ENCODE measurements at regions not wholly inside any gene's neighbourhood (a gene's known extent, or its start where the extent isn't known, plus 50 kb on each side); places are given as distances from the start of the nearest gene placed in this dataset.
A peak's percentile ranks its signal among the peaks of the same experiment; 100 is the strongest.
"Not testable (repeated sequence)": the region's sequence is repeated elsewhere in the genome, so short reads cannot be mapped to it uniquely, and the experiment has no call there.

DNA sequence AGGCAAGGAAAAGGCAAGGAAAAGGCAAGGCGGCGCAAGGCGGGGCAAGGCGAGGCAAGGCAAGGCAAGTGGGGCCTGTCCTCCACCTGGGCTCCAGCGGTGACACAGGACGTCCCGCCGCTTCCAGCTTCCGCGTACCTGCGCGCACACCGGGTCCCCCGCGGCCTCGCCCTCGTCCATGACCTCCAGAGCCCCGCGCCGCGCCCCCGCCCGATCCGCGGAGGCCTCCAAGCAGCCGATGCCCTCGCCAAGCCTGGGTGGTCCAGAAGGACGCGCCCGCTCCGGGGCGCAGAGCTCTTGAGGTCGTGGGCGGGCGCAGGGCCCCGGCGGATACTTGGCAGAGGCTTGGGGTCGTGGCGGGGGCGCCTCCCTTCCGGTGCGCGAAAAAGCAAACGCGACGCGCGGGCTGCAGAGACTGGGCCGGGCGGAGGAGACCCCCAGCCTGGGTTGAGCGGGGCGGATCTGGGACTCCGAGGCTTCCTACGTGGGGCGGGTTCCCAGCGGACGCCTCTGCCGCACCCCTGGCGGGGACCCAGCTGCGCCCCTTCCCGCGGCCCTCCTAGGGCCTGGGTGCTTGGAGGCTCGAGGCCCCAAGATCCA, 60.8 kb upstream of the EIF5 start:
- H3K4me1 ChIP-seq (ENCODE audit: control insufficient read depth, insufficient read depth, low read length): no peaks in the 10 kb centered on the region
- H3K9me3 ChIP-seq (ENCODE audit: control insufficient read depth, insufficient read depth, low read depth, low read length): peaks cover 4% of the 10 kb centered on the region; the same call in 1 of the 2 replicates
- no peak overlapping the region for H3K27ac ChIP-seq (ENCODE audit: low read depth, low read length)
- H3K27me3 ChIP-seq (ENCODE audit: control insufficient read depth, insufficient read depth, low read length): peaks cover 27% of the 10 kb centered on the region
- H3K4me3 ChIP-seq (ENCODE audit: low read depth, low read length): peak overlapping the region; percentile 45; the same call in 1 of the 2 replicates
- no peak overlapping the region for H3K9ac ChIP-seq (ENCODE audit: low read length)
- no peaks in the 10 kb centered on the region for H3K36me3 ChIP-seq (ENCODE audit: control insufficient read depth, insufficient read depth, low read length)

DNA sequence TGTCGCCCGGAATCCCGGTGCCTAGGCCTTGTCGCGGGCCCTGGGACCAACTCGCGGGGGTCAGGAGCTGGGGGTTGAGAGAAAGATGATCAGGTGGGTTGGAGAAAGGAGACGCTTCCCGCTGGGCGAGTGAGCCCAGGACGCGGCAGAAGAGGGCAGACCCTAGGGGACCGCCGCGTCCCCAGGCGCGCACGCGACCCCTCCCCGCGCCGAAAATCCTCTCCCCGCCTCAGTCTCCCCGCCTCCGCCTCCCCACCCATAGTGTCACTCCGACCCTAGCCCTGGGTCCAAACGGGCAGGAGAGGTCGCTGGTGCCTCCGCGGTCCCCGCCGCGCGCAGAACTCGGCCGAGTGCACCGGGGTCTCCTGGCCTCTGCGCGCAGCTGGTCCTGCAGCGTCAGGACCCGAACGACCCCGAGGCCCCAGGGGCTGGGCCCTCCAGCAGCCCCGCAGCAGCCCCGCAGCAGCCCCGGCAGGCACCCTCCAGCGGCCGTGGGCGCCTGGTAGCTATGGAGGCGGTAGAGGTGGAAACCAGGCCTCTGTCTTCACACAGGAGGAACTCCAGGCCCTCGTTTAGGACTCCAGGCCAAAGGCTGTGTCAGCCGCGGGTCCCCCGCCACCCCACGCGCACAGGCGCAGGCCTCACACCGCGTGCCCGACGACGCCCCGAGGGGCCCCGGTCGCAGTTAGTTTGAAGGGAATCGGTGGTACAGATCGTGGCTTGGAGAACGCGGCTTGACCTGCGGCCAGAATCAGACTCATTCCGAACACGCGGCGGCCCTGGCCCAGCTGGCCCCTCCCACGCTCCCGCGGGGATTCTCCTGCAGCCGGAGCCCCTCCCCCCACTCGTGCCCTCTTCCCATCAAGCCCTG, 60.1 kb upstream of the EIF5 start:
- Histone ChIP-seq H3K36me3 (ENCODE audit: control insufficient read depth, insufficient read depth, low read length) (no peaks in the 10 kb centered on the region), H3K27me3 (ENCODE audit: control insufficient read depth, insufficient read depth, low read length) (peaks cover 32% of the 10 kb centered on the region), H3K9me3 (ENCODE audit: control insufficient read depth, insufficient read depth, low read depth, low read length) (peaks cover 4% of the 10 kb centered on the region; the same call in 1 of the 2 replicates), H3K9ac (ENCODE audit: low read length) (no peak overlapping the region), H3K4me3 (ENCODE audit: low read depth, low read length) (peak overlapping the region; percentile 45; the same call in 1 of the 2 replicates), H3K27ac (ENCODE audit: low read depth, low read length) (no peak overlapping the region), H3K4me1 (ENCODE audit: control insufficient read depth, insufficient read depth, low read length) (no peaks in the 10 kb centered on the region)

DNA sequence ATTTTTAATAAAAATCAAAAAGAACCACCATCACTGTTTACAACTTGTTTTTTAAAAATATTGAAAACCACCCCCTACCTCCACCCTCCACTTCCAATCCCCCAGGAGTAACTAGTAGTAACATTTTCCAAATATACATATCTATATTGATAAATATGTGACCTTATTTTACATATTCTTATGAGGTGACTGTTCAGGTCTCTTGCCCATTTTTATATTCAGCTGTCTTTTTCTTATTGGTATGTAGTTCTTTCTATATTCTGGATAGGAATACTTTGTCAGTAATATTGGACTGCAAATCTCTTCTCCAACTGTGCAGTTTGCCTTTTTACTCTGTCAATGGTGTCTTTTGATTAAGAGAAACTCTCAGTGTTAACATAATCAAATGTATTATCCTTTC, 59.0 kb upstream of the EIF5 start:
- no peak overlapping the region for H3K27ac ChIP-seq (ENCODE audit: low read depth, low read length)
- no peaks in the 10 kb centered on the region for H3K4me1 ChIP-seq (ENCODE audit: control insufficient read depth, insufficient read depth, low read length)
- no peaks in the 10 kb centered on the region for H3K36me3 ChIP-seq (ENCODE audit: control insufficient read depth, insufficient read depth, low read length)
- no peak overlapping the region for H3K9ac ChIP-seq (ENCODE audit: low read length)
- no peak overlapping the region for H3K4me3 ChIP-seq (ENCODE audit: low read depth, low read length)
- peaks cover 4% of the 10 kb centered on the region; the same call in 1 of the 2 replicates for H3K9me3 ChIP-seq (ENCODE audit: control insufficient read depth, insufficient read depth, low read depth, low read length)
- peaks cover 42% of the 10 kb centered on the region for H3K27me3 ChIP-seq (ENCODE audit: control insufficient read depth, insufficient read depth, low read length)

DNA sequence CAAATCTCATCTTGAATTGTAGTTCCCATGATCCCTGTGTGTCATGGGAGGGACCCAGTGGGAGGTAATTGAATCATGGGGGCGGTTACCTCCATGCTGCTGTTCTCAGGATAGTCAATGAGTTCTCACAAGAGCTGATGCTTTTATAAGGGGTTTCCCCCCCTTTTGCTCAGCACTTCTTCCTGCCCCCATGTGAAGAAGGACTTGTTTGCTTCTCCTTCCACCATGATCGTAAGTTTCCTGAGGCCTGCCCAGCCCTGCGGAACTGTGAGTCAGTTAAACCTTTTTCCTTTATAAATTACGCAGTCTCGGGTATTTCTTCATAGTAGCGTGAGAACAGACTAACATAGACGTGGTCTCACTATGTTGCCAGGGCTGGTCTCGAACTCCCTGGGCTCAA, 56.1 kb upstream of the EIF5 start:
- H3K4me3 ChIP-seq (ENCODE audit: low read depth, low read length): no peak overlapping the region
- H3K4me1 ChIP-seq (ENCODE audit: control insufficient read depth, insufficient read depth, low read length): peaks cover 4% of the 10 kb centered on the region
- no peak overlapping the region for H3K9ac ChIP-seq (ENCODE audit: low read length)
- peaks cover 4% of the 10 kb centered on the region; the same call in 1 of the 2 replicates for H3K9me3 ChIP-seq (ENCODE audit: control insufficient read depth, insufficient read depth, low read depth, low read length)
- no peaks in the 10 kb centered on the region for H3K36me3 ChIP-seq (ENCODE audit: control insufficient read depth, insufficient read depth, low read length)
- H3K27ac ChIP-seq (ENCODE audit: low read depth, low read length): no peak overlapping the region
- peaks cover 48% of the 10 kb centered on the region for H3K27me3 ChIP-seq (ENCODE audit: control insufficient read depth, insufficient read depth, low read length)

DNA sequence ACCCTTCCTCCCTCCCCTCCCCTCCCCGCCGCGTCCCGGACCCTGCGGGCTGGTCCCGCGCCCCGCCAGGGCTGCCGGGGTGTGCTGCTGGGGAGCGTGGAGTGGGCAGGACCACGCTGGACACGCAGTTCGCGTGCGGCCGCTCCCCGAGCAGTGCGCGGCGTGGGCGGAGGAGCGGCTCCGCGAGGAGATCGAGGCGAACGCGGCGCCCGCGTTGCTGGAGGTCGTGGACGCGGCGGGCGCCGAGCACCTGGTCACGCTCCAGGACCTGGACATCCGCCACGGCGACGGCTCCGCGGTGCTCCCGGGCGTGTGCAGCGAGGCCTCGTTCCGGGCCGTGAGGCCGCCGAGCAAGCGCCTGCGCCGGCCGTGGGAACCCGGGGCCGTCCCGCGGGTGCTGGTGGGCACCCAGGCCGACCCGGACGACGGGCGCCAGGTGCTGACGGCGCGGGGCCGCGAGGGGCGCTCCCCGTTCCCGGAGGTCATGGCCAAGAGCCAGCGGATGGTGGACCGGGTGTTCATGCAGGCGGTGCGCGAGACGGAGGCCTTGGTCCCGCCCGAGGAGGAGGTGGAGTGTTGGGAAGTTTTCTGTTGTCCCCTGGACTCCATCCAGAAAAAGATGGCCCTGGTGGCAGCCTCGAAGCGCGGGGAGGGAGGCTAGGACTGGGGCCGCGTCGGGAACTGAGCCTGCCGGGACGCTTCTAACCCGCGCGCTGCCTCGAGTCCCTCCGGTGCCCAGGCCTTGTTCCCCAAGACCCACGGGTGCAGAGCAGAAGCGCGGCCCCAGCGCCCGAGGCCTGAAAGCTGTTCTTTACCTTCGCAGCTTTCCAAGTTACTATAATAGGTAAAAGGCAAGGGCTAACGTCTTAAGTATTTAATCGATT, 54.7 kb upstream of the EIF5 start:
- H3K4me1 ChIP-seq (ENCODE audit: control insufficient read depth, insufficient read depth, low read length): peaks cover 13% of the 10 kb centered on the region
- peaks cover 33% of the 10 kb centered on the region for H3K27me3 ChIP-seq (ENCODE audit: control insufficient read depth, insufficient read depth, low read length)
- H3K9me3 ChIP-seq (ENCODE audit: control insufficient read depth, insufficient read depth, low read depth, low read length): peaks cover 4% of the 10 kb centered on the region; the same call in 1 of the 2 replicates
- peak overlapping the region; percentile 58 for H3K4me3 ChIP-seq (ENCODE audit: low read depth, low read length)
- no peaks in the 10 kb centered on the region for H3K36me3 ChIP-seq (ENCODE audit: control insufficient read depth, insufficient read depth, low read length)
- H3K27ac ChIP-seq (ENCODE audit: low read depth, low read length): no peak overlapping the region
- peak overlapping the region; percentile 48 for H3K9ac ChIP-seq (ENCODE audit: low read length)

DNA sequence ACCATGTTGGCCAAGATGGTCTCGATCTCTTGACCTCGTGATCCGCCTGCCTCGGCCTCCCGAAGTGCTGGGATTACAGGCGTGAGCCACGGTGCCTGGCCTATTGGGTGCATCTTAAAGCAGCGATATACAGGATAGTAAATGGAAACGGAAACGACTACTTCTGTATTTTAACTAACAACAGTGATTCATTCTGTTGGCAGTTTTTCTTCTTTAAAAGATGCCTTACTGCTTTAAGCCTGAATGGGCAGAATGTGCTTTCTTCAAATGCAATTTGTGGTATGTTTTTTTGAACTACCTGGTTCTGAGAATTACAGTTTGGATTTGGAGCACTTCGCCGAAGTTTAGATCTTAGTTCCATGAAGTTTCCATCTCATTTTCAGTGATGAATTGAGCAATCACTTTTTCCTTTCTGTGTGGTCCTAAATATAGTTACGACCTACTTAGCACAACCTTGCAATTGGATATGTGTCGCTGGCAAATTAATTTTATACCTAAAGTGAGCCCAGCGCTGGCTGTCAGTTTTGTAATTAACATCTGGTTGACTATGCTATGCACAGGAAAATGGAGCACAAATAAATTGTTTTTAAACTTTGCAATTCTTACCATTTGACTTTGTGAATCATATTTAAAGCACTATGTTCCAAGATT, 53.6 kb upstream of the EIF5 start:
- H3K4me1 ChIP-seq (ENCODE audit: control insufficient read depth, insufficient read depth, low read length): peaks cover 22% of the 10 kb centered on the region
- H3K27ac ChIP-seq (ENCODE audit: low read depth, low read length): no peak overlapping the region
- peaks cover 1% of the 10 kb centered on the region; the same call in 1 of the 2 replicates for H3K9me3 ChIP-seq (ENCODE audit: control insufficient read depth, insufficient read depth, low read depth, low read length)
- no peaks in the 10 kb centered on the region for H3K36me3 ChIP-seq (ENCODE audit: control insufficient read depth, insufficient read depth, low read length)
- peaks cover 28% of the 10 kb centered on the region for H3K27me3 ChIP-seq (ENCODE audit: control insufficient read depth, insufficient read depth, low read length)
- no peak overlapping the region for H3K4me3 ChIP-seq (ENCODE audit: low read depth, low read length)
- no peak overlapping the region for H3K9ac ChIP-seq (ENCODE audit: low read length)

DNA sequence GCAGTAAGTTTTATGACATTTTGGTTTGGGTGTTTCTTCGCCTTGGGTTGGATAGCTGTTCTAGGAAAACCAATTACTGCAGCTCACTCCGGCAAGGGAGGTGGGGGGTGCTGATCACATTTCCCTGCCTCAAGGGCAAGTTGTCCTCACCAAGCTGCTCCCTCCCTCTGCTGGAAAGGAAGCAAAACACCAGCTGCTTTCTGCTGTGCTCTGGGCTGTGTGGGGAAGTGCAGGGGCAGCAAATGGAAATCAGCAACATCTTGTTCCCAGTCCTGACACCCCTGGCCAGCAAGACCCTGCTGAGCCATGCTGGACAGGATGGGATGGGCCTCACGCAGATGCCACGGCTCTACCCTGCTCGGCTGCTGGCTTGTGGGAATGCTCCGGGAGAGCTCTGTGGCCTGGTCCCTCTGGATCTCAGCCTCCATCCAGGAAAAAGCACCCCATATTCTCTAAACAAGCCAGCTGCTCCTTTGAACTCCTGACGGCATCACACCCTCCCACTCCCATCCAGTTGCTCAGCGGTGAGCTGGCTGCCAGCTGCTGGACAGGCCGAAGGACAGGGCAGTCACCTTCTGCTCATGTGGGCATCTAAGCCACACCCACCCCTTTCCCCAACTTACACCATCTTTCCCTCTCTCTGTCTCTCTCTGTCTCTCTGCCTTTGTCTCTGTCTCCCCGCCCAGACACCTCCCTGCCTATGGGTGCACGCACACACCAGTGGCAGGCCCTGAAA, 52.4 kb upstream of the EIF5 start:
- H3K4me3 ChIP-seq (ENCODE audit: low read depth, low read length): no peak overlapping the region
- no peak overlapping the region for H3K9ac ChIP-seq (ENCODE audit: low read length)
- H3K27me3 ChIP-seq (ENCODE audit: control insufficient read depth, insufficient read depth, low read length): peaks cover 28% of the 10 kb centered on the region
- H3K9me3 ChIP-seq (ENCODE audit: control insufficient read depth, insufficient read depth, low read depth, low read length): no peaks in the 10 kb centered on the region
- peaks cover 22% of the 10 kb centered on the region for H3K4me1 ChIP-seq (ENCODE audit: control insufficient read depth, insufficient read depth, low read length)
- no peak overlapping the region for H3K27ac ChIP-seq (ENCODE audit: low read depth, low read length)
- no peaks in the 10 kb centered on the region for H3K36me3 ChIP-seq (ENCODE audit: control insufficient read depth, insufficient read depth, low read length)

DNA sequence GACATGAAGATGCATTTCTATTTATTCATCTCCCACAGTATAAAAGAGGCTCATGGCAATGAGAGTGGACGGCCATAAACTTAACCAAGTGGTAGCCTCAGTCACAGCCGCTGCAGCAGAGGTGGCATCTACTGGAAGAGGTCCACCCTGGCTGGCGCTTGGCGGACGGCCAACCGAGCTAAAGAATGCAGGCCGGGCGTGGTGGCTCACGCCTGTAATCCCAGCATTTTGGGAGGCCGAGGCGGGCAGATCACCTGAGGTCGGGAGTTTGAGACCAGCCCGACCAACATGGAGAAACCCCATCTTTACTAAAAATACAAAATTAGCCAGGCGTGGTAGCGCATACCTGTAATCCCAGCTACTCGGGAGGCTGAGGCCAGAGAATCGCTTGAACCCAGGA, 51.7 kb upstream of the EIF5 start:
- H3K27ac ChIP-seq (ENCODE audit: low read depth, low read length); H3K9me3 ChIP-seq (ENCODE audit: control insufficient read depth, insufficient read depth, low read depth, low read length); H3K9ac ChIP-seq (ENCODE audit: low read length); H3K36me3 ChIP-seq (ENCODE audit: control insufficient read depth, insufficient read depth, low read length); H3K4me3 ChIP-seq (ENCODE audit: low read depth, low read length): not testable (repeated sequence)
- peaks cover 22% of the 10 kb centered on the region for H3K4me1 ChIP-seq (ENCODE audit: control insufficient read depth, insufficient read depth, low read length)
- peaks cover 28% of the 10 kb centered on the region for H3K27me3 ChIP-seq (ENCODE audit: control insufficient read depth, insufficient read depth, low read length)

DNA sequence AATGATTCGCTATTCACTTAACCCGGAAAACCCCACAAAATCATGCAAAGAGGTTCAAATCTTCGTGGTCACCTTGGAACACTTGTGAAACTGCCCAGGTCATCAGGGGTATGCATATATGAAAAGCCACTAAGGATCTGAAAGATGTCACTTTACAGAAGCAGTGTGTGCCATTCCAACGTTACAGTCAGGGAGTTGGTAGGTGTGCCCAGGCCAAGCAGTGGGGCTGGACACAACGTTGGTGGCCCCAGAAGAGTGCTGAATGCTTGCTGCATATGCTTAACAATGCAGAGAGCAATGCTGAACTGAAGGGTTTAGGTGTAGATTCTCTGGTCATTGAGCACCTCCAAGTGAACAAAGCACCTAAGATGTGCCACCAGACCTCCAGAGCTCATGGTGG, 51.1 kb upstream of the EIF5 start:
- H3K9ac ChIP-seq (ENCODE audit: low read length): no peak overlapping the region
- H3K9me3 ChIP-seq (ENCODE audit: control insufficient read depth, insufficient read depth, low read depth, low read length): no peaks in the 10 kb centered on the region
- peaks cover 22% of the 10 kb centered on the region for H3K4me1 ChIP-seq (ENCODE audit: control insufficient read depth, insufficient read depth, low read length)
- no peaks in the 10 kb centered on the region for H3K36me3 ChIP-seq (ENCODE audit: control insufficient read depth, insufficient read depth, low read length)
- no peak overlapping the region for H3K27ac ChIP-seq (ENCODE audit: low read depth, low read length)
- H3K27me3 ChIP-seq (ENCODE audit: control insufficient read depth, insufficient read depth, low read length): peaks cover 24% of the 10 kb centered on the region
- H3K4me3 ChIP-seq (ENCODE audit: low read depth, low read length): no peak overlapping the region

DNA sequence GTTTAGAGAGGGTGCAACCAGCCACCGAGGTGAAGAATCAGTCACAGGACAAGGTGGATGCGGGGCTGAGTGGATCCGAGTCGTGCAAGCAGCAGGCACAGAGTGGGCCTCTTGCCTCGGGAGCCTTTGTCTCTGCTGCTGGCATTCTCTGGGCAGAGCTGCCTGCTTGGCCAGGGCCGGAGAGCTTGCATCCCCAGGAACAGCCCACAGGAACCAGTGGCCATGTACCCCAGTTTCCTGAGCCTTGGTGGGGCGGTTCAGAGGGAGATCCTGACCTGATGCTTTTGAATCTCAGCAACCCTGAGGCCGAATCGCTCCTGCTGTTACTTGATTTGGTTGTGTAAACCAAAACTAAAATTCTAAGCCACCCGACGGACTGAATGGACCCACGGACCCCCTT, 50.1 kb upstream of the EIF5 start:
- Histone ChIP-seq H3K9ac (ENCODE audit: low read length) (no peak overlapping the region), H3K27me3 (ENCODE audit: control insufficient read depth, insufficient read depth, low read length) (peaks cover 16% of the 10 kb centered on the region), H3K4me1 (ENCODE audit: control insufficient read depth, insufficient read depth, low read length) (peaks cover 22% of the 10 kb centered on the region), H3K36me3 (ENCODE audit: control insufficient read depth, insufficient read depth, low read length) (no peaks in the 10 kb centered on the region), H3K4me3 (ENCODE audit: low read depth, low read length) (no peak overlapping the region), H3K27ac (ENCODE audit: low read depth, low read length) (no peak overlapping the region), H3K9me3 (ENCODE audit: control insufficient read depth, insufficient read depth, low read depth, low read length) (peaks cover 2% of the 10 kb centered on the region)
